NCI-H748 treated with DMSO at 0.1 percent for 48 hours (cell line): ENCODE measurements at regions not wholly inside any gene's neighbourhood (a gene's known extent, or its start where the extent isn't known, plus 50 kb on each side); places are given as distances from the start of the nearest gene placed in this dataset.
"Not testable (repeated sequence)": the region's sequence is repeated elsewhere in the genome, so short reads cannot be mapped to it uniquely, and the experiment has no call there.

Experiments
- DNase-seq: peaks from one replicate; lab custom pipeline; 2025; lab: John Stamatoyannopoulos, UW

DNA sequence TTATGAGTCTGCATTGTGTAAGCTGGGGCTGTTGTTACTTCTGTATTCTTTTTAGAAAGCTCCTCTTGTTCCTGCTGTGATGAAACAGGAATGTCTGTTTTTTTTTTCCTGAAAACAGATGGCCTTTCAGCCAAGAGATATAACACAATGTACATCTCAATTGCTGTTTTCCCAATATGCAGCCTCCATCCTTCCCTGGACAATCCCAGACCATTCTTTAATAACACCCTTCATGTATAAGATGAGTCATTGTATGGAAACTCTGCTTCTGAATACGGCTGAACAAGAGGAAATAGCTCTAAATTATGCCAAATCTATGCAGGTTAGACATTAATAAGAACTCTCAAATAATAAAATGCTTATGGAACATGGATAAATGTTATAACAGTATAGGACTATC is 60.2 kb upstream of the LRRC4C start:
- DNase-seq, result no peak

DNA sequence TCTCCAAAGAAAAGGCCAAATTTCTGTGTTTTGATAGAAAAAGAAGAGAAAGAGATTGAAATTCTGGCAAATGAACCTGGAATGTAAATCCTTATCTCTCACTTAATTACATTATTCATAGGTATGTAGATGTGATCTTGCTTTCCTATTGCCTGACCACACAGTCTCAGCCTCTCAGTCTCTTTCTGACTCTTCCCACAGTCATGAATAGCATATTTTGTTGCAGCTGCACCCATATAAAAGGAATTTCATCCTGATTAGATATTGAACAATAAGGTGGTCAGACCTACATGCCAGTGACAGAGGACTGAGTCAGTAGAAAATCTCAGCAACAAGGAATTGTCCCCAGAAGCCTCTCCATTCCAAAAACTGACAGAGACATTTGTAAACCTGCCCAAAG is 62.9 kb upstream of the LRRC4C start:
- no peak for DNase-seq

DNA sequence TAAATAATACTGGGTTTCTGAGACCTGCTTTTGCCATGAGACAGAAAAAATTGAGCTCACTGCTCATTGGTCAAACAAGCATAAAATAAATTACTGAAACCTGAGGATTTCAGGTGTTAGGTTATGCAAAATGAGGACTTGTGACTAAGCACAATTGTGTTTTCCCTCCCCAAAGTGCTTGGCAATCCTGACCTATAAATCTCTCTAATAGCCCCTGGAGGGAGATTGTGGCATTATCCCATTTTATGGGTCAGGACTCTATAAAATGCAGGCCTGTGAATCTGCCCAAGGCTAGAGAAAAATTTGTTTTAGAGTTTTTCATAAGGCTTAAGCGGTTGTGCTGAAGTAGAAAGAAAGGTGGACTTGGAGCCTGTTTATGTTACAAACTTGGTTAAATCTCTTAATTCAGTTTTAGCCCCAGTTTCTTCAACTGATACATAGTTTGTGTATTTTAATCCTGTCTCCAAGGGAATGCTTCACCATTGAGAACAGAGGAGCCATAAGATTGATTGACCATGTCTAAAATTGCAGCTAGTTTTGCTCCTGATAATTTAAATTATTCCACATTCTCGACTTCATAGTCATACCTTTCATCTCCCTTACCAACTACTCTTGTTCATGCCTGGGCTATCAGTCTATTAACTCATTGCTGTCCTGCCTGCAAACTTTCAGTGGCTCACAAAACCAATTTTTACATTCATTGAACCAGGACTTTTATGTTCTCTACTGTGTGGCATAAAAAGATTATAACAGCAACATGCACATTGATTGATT is 63.6 kb upstream of the LRRC4C start:
- DNase-seq, result no peak

DNA sequence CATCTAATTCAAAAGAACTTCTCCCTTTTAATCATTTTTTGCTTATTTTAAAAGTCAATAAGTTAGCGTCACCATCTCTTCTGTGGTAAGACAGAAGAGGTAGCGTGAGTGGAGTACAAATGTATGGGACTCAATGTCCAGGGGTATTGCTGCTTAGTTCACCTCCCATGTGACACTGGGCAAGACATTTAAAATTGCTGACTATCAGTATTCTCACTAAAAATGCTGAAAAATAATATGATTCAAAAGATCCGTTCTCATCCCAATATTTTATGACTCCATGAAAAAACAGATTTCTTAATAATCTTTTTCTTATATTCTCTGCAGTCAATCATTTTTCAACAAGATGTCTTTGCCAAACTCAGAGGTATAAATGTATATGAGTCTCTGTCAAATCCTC is 68.1 kb upstream of the LRRC4C start:
- DNase-seq, result no peak

DNA sequence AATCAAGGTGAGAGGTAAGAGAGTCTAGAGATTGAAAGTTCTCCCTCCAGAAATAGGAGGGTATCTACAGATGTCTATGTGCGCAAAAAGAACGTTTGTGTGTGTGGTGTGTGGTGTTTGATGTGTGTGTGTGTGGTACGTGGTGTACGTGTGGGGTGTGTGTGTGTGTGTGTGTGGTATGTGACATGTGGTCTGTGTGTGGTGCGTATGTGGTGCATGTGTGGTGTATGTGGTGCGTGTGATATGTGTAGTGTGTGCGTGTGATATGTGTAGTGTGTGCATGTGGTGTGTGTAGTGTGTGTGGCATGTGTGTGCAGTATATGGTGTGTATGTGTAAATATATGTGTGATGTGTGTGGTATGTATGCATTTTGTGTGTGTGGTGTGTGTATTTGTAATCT is 73.0 kb upstream of the LRRC4C start:
- DNase-seq, result no peak

DNA sequence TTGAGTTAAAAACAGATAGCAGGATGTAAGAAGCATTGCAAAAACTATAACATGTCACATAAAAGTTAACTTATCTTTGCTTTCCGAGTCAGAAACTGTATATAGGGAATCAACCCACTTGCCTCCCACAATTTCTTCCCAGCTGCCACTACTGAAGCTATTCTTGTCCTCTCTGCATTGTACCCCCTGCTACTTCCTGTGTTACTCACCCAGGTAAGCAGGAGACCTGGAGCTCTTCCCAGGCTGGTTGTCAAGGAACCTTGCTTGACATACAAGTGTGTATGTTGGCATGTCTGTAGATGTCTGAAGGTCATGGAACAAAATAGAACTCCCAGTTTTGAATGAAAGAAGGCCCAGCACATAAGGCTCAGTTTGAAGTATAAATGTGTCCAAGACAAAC is 74.3 kb upstream of the LRRC4C start:
- DNase-seq, result no peak

DNA sequence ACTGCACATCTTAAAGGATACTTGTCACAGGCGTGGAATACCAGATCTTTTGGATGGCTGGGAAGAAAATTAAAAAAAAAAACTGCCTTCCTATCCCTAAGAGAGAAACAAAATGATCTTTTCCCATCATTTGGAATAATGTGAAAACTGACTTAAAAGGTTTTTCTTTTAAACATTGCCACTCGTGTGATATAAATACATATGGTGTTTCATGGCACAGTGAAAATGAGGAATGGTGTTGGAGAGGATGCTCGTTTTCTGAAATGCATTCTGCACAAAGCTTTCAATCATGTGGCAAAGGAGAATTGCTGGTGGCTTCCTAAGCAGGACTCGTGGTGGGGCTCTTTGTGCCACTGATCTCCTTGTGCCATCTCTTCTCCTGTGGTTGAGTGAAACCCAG is 74.9 kb upstream of the LRRC4C start:
- DNase-seq, result no peak

DNA sequence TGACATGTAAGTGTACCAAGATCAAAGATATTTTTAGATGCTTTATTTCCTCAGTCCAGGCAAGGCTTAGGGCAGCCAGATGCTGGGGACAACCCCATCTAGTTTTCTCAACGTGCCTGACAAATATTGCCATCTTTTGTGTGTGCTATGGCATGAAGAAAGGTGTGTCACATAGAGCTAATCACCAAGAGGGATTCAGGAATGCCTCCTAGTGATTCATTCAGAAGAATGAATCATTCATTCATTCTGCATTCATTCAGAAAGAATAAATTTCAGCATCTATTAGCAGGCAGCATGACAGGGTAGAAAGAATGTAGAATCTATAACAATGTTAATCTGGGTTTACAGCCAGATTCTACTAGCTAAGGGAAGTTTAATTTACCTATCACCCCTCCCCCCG is 75.4 kb upstream of the LRRC4C start:
- no peak for DNase-seq

DNA sequence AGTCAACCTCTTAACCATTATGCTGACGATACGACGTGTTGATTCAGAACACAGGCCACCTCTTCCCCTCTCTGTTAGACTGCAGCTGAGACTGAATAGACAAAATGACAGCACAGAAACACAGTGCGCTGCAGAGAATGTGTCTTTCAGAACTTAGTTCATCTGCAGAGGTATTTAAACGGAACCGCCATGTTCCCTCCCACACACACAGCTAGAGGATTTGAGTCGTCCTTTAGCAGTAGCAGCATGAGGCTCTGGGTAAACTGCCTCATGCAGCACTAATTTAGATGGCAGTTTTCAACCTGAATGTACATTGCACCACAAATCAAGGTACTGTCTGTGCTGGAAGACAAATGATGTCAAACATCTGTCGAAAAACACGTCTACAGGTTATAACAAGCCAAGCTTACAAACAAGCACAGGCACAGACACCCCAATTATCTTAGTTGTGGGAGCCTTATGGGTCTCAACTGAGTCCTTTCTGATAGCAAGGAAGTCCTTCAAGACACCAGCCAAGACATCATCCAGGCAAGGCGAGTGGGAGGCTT is 76.6 kb upstream of the LRRC4C start:
- no peak for DNase-seq

DNA sequence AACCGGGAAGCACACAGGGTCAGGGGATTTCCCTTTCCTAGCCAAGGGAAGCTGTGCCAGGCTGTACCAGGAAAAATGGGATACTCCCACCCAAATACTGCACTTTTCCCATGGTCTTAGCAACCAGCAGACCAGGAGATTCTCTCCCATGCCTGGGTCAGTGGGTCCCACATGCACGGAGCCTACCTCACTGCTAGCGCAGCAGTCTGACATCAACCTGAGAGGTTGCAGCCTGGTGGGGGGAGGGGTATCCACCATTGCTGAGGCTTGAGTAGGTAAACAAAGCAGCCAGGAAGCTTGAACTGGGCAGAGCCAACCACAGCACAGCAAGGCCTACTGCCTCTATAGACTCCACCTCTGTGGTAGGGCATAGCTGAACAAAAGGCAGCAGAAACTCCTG is 85.5 kb upstream of the LRRC4C start:
- DNase-seq, result not testable (repeated sequence)

DNA sequence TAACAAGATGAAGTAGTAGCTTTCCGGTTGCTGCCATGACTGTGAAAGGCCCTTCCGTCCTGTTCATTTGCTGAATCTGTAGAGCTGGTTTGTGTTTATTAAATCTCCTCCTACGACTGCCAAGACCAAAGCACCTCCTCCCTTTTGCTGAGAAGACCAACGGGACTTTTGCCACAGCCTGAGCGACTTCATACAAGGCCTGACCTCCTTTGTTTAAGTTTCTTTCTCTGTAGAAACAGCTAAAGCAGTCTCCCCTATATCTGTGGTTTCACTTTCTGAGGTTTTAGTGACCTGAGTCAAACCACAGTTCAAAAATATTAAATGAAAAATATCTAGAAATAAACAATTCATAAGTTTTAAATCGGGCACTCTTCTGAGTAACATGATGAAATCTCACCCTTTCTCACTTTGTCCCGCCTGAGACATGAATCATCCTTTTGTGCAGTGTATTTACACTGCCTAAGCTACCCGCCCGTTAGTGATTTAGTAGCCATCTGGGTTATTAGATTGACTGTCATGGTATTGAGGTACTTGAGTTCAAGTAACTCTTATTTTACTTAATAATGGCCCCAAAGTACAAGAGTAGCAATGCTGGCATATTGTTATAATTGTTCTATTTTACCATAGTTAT is 119.1 kb upstream of the LRRC4C start:
- no peak for DNase-seq

DNA sequence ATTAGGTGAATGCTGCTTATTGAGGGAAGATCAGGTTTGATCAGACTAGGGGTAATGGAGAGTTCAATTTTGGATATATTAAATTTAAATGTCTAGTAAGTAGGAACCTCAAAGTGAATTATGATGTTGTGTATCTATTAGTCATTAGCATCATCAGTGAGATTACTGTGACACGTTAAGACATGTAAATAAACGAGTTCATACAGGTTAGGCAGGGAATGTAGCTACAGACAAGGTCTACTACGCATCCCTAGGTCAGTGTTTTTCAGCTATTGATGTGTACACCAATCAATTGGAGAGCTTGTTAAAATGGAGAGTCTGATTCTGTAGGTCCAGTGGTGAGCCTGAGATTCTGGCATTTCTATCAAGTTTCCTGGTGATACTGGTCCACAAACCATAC is 120.1 kb upstream of the LRRC4C start:
- DNase-seq, result no peak

DNA sequence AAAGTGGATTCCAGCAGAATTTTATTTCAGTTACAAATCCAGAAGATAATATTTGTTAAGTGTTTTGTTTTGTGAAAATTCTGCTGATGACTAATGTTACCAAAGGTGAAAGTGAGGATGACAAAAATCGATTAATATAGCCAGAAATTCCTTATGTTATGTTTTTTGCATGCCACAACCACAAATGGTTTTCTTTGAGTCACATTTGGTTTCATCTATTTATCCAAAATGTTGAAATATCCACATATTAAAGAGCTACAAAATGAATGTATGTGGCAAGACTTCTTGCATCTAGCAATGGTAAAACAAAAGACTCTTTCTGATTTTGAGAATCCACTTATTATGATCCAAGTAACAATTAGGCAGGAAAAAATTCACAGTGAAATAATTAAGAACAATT is 150.1 kb upstream of the LRRC4C start:
- no peak for DNase-seq

DNA sequence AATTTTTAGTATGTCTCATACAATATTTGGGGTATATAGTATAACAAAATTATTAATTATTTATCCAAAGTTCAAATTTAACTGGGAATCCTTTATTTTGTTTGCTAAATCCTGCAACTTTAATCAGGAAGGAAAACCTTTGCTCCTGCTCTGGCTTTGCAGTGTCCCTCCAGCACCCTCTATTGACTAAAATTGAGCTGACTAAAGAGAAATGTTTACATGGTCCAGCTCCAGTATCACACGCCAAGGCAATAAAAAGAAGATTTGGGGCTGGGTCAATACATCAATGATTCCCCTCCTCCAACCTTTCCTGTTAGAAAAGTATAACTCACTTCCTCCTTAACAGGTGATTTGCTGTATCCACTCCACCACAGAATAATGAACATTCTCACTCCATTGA is 153.0 kb upstream of the LRRC4C start:
- no peak for DNase-seq

DNA sequence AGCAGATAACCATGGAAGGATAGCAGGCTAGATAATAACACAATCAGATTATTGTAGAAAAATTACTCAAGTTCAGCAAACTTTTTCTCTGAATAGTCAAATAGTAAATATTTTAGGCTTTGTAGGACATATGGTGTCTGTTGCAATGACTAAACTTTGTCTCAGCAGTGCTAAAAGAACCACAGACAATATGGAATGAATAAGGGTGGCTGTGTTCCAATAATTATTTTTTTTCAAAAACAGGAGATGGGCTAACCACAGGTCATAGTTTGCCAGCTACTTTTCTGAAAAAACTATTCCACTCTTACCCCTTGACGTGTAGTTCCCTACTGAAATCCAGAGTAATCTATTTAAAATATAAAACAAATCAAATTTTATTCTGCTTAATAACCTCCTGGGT is 153.9 kb upstream of the LRRC4C start:
- no peak for DNase-seq

DNA sequence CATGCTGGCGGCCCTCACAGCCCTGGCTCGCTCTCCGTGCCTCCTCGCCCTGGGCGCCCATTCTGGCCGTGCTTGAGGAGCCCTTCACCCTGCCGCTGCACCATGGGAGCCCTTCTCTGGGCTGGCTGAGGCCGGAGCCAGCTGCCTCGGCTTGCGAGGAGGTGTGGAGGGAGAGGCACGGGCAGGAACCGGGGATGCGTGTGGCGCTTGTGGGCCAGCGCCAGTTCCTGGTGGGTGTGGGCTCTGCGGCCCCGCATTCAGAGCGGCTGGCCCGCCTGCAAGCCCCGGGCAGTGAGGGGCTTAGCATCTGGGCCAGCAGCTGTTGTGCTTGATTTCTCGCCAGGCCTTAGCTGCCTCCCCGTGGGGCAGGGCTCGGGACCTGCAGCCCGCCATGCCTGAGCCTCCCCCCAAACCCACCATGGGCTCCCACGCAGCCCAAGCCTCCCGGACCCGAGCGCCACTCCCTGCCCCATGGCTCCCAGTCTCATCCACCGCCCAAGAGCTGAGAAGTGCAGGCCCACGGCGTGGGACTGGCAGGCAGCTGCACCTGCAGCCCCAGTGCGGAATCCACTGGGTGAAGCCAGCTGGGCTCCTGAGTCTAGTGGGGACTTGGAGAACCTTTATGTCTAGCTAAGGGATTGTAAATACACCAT is 163.4 kb upstream of the LRRC4C start:
- DNase-seq, result no peak

DNA sequence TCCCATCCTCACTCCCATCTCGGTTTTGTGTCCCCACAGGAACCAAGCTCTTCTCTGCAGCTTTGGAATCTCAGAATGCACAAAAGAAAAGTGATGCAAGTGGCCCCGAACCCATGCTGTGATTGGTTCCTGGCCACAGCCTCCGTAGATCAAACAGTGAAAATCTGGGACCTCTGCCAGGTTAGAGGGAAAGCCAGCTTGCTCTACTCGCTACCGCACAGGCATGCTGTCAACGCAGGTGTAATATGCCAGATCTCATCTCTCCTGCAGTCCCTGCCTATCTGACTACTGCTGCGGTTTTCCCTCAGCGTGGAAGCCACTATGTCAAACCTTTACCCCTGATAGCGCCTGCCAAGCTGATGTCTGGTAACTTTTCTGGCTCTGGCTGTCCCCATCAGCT is 200.5 kb upstream of the LRRC4C start:
- DNase-seq, result no peak

DNA sequence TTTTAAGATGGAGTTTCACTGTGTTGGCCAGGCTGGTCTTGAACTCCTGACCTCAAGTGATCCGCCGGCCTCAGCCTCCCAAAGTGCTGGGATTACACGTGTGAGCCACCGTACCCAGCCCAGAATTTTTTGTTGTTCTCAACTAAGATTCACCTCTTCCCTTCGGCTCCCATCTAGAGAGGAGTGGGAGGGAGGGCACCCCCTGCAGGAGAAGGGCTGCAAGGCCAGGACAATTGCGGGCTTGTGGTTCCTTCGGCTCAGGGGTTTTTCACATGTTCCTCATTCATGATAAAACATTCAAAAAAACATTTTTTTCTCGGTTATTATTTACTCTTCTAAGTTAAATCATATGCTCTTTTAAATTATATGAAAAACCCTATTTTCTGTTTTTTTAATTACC is 201.1 kb upstream of the LRRC4C start:
- DNase-seq, result no peak

DNA sequence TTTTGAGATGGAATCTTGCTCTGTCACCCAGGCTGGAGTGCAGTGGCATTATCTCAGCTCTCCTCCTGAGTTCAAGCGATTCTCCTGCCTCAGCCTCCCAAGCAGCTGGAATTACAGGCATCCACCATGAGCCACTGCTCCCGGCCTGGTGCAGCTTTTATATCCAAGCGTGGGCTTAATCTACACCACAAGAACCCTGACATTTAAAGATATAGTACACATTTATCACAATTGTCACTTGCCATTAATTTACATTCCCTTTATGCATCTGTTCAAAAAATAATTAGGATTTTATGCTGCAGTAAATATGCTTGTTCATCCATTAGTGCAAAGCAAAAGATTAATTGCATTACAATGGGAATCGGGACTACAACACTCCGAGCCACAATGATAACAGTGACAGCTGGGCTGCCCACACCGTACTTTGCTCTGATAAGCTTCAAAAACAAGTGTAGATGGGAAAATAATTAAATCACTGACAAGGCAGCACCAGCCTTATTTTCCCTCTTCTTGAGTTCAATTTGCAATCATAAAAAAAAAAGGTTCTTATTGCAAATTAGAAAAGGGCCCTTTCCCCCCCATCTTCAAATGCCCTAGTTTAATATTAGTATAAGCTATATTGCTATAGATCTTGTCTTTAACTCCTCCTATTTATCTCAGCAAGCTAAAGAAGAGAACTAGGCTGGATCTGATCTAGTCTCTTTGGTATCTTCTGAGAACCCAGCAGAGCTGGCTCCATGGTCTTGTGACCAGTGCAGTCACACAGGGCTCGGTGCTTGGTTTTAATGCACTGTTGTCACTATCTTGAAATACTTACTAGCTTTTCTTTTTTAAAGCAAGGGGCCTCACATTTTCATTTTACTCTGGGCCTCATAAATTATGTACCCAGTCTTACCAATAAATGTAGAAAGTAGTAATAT is 206.2 kb upstream of the LRRC4C start:
- DNase-seq, result no peak

DNA sequence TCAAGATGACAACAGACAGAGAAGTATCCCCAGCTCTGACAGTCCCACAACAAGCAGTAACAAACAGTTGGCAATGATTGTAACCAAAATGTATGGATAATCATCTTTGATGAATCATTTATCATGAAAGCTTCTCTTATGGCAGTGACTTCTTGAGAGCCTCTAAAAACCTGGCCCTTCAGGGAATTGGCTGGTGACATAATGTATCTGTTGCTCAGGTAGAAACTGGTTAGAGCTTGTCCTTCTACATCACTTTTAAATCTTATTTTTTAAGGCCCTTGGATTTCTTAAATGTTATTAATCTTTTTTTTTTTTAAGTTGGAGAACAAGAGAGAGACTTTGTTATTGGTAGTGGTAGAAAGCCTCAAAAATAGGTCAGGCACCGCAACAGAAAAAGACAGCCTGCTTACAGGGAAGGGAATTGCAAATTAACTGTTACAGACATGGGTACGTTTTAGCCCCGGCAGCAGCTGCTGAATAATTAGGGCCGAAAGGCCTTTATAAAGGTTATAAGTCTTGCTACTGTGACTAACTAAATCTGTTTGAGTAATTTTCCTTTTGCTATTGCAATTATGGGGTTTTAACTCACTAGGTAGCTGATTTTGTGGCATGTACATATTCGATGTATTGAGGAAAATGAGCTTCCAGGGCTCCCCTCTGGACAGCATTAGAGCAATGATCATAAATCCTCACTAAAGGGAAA is 207.7 kb upstream of the LRRC4C start:
- no peak for DNase-seq

DNA sequence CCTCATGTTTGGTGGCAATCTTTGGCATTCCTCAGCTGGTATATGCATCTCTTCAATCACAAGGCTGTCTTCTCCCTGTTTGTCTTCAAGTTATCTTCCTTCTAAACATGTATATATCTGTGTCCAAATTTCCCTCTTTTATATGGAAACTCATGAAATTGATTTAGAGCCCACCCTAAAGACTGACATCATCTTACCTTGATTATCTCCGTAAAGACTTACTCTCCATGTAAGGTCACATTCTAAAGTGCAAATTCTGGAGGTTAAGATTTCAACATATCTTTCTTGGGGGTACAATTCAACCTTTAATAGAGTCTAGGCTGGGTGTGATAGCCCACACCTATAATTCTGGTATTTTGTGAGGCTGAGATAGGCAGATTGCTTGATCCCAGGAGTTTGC is 215.8 kb upstream of the LRRC4C start:
- DNase-seq, result no peak

DNA sequence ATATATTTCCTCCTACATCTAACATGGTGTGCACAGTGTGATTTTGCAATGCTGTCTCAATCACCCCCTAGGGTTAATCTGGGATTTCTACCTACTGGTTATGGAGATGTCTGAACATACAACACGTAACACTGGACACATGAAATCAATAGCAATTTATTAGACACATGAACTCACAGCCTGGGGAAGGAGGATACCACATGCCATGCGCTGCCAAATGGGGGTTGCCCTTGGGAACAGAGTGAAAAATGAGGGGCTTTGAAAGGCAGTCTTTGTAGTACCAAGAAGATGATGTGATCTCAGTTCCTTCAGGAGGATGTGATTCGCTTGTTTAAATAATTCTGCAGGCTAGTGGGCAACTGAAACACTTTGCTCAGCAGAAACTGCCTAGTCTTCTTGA is 253.6 kb upstream of the LRRC4C start:
- no peak for DNase-seq
